SK-N-SH treated with all-trans-retinoic acid at 6 μM for 48 hours (cell line): ENCODE measurements at regions not wholly inside any gene's neighbourhood (a gene's known extent, or its start where the extent isn't known, plus 50 kb on each side); places are given as distances from the start of the nearest gene placed in this dataset.

ENCODE experiments used
- CSRNP3 ChIP-seq: fragments of 250-450 bp; sonication (Bioruptor Pico); IDR thresholded peaks from 2 replicates; pipeline ENCODE4 v1.5.1; 2021; ENCODE audit warnings: mild to moderate bottlenecking, moderate library complexity
- ISL1 ChIP-seq: fragments of 250-450 bp; sonication (Bioruptor Pico); IDR thresholded peaks from 2 replicates; pipeline ENCODE4 v2.1.2; 2022; ENCODE audit warnings: mild to moderate bottlenecking, moderate library complexity
- PATZ1 ChIP-seq: fragments of 250-450 bp; sonication (Bioruptor Pico); IDR thresholded peaks from 2 replicates; pipeline ENCODE4 v1.8.0; 2020; ENCODE audit warnings: mild to moderate bottlenecking, moderate library complexity, borderline replicate concordance
- PPARA ChIP-seq: fragments of 250-450 bp; sonication (Bioruptor Pico); IDR thresholded peaks from 2 replicates; pipeline ENCODE4 v1.5.0; 2020; ENCODE audit warnings: mild to moderate bottlenecking, borderline replicate concordance
- TCF4 ChIP-seq: fragments of 250-450 bp; sonication (Bioruptor Pico); IDR thresholded peaks from 2 replicates; pipeline ENCODE4 v1.8.0; 2021; ENCODE audit warnings: mild to moderate bottlenecking, moderate library complexity, borderline replicate concordance

GRCh38 chr14:38135106-38135867 is 72.4 kb upstream of the SSTR1 start:
- TF ChIP-seq ISL1 (no peak), TCF4 (CRISPR knock-in tag) (no peak), CSRNP3 (CRISPR knock-in tag) (no peak), PATZ1 (CRISPR knock-in tag) (no peak), PPARA (CRISPR knock-in tag) (no peak)
